Progenitor cell of endocrine pancreas (in vitro differentiated cells): ENCODE measurements at regions not wholly inside any gene's neighbourhood (a gene's known extent, or its start where the extent isn't known, plus 50 kb on each side); places are given as distances from the start of the nearest gene placed in this dataset.

Experiments used
- DNase-seq: peaks from one replicate; pipeline ENCODE4 v3.0.0; 2021; ENCODE audit warnings: low spot score; ENCODE audit not compliant: unreplicated experiment
- H3K27ac Mint-ChIP-seq: 2 replicates; pipeline ENCODE4 v1.8.0; 2021; ENCODE audit warnings: mild to moderate bottlenecking, moderate library complexity, mixed read lengths
- H3K27me3 Mint-ChIP-seq: 2 replicates; pipeline ENCODE4 v1.8.0; 2021; ENCODE audit warnings: mixed read lengths
- H3K36me3 Mint-ChIP-seq: 2 replicates; pipeline ENCODE4 v1.8.0; 2022; ENCODE audit warnings: mixed read lengths; ENCODE audit not compliant: insufficient read depth
- H3K4me1 Mint-ChIP-seq: 2 replicates; pipeline ENCODE4 v1.8.0; 2021; ENCODE audit warnings: low read depth, mixed read lengths
- H3K4me3 Mint-ChIP-seq: 2 replicates; pipeline ENCODE4 v1.8.0; 2021; ENCODE audit warnings: low read depth, mild to moderate bottlenecking, moderate library complexity, mixed read lengths
- H3K9me3 Mint-ChIP-seq: 2 replicates; pipeline ENCODE4 v1.8.0; 2021; ENCODE audit warnings: low read depth, mixed read lengths
- TF ChIP-seq, protein P1 (sequence below): fragments of 200-600 bp; sonication (generic); IDR thresholded peaks from one replicate; pipeline ENCODE4 v1.5.0; 2021; ENCODE audit warnings: antibody characterized with exemption, mild to moderate bottlenecking; ENCODE audit not compliant: unreplicated experiment

DNA sequence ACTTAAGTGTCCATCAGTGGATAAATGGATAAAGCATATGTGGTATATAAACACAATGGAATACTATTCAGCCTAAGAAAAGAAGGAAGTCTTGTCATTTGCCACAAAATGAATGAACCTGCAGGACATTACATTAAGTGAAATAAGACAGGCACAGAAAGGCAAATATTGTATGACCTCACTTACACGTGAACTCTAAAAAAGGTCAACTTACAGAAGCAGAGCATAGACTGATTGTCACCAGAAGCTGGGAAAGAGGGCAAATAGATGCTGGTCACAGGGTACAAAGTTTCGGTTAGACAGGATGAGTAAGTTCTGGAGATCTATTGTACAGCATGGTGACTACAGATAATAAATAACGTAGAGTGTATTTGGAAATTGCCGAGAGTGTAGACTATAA lies 247.7 kb downstream of the RAB28 start:
- Mint-ChIP-seq H3K27ac (no peak overlapping the region), H3K4me1 (no peaks in the 10 kb centered on the region)
- TF ChIP-seq, protein P1, sequence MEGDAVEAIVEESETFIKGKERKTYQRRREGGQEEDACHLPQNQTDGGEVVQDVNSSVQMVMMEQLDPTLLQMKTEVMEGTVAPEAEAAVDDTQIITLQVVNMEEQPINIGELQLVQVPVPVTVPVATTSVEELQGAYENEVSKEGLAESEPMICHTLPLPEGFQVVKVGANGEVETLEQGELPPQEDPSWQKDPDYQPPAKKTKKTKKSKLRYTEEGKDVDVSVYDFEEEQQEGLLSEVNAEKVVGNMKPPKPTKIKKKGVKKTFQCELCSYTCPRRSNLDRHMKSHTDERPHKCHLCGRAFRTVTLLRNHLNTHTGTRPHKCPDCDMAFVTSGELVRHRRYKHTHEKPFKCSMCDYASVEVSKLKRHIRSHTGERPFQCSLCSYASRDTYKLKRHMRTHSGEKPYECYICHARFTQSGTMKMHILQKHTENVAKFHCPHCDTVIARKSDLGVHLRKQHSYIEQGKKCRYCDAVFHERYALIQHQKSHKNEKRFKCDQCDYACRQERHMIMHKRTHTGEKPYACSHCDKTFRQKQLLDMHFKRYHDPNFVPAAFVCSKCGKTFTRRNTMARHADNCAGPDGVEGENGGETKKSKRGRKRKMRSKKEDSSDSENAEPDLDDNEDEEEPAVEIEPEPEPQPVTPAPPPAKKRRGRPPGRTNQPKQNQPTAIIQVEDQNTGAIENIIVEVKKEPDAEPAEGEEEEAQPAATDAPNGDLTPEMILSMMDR = no peak

DNA sequence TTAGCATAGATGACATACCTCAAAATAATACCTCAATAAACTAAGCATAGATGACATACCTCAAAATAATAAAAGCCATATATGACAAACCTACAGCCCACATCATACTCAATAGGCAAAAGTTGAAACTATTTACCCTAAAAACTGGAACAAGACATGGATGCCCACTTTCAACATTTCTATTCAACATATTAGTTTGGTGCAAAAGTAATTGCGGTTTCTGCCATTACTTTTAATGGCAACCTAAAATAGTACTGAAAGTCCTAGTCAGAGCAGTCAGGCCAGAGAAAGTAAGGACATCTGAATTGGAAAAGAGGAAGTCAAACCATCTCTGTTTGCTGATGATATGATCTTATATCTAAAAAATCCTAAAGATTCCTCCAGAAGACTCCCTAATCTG lies 250.4 kb downstream of the RAB28 start:
- H3K36me3 Mint-ChIP-seq = peaks cover 4% of the 10 kb centered on the region
- no peak for DNase-seq
- H3K9me3 Mint-ChIP-seq = peaks cover 23% of the 10 kb centered on the region
- H3K27ac Mint-ChIP-seq = no peak overlapping the region
- H3K4me1 Mint-ChIP-seq = no peaks in the 10 kb centered on the region
- TF ChIP-seq, protein P1 = no peak
- no peak overlapping the region for H3K4me3 Mint-ChIP-seq
- no peaks in the 10 kb centered on the region for H3K27me3 Mint-ChIP-seq

More for the DNA sequence above, 247.7 kb downstream of the RAB28 start:
- H3K27me3 Mint-ChIP-seq = no peaks in the 10 kb centered on the region
- peaks cover 8% of the 10 kb centered on the region for H3K9me3 Mint-ChIP-seq
- H3K36me3 Mint-ChIP-seq = no peaks in the 10 kb centered on the region
- H3K4me3 Mint-ChIP-seq = no peak overlapping the region
- DNase-seq = no peak

DNA sequence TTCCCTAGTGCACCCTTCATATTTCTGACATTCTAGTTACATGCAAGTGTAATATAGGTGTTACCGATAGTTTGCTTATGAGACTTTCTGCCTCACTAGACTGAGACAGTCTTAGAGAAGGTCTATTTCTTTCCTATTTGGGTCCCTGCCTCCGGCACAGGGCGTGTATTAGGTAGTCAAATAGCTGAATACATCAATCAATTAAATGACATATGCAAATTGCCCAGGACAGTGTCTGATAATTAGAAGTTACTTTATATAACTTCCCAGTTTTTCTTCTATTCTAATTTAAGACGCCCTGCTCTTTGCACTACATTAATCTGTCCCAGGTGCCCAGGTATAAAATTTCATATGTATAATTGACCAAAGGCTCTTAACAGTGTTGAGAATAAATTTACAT lies 264.2 kb downstream of the RAB28 start:
- Mint-ChIP-seq H3K9me3 (peaks cover 4% of the 10 kb centered on the region), H3K36me3 (no peaks in the 10 kb centered on the region), H3K4me3 (no peak overlapping the region), H3K27ac (no peak overlapping the region), H3K27me3 (no peaks in the 10 kb centered on the region), H3K4me1 (no peaks in the 10 kb centered on the region)
- no peak for DNase-seq
- TF ChIP-seq, protein P1 = no peak

DNA sequence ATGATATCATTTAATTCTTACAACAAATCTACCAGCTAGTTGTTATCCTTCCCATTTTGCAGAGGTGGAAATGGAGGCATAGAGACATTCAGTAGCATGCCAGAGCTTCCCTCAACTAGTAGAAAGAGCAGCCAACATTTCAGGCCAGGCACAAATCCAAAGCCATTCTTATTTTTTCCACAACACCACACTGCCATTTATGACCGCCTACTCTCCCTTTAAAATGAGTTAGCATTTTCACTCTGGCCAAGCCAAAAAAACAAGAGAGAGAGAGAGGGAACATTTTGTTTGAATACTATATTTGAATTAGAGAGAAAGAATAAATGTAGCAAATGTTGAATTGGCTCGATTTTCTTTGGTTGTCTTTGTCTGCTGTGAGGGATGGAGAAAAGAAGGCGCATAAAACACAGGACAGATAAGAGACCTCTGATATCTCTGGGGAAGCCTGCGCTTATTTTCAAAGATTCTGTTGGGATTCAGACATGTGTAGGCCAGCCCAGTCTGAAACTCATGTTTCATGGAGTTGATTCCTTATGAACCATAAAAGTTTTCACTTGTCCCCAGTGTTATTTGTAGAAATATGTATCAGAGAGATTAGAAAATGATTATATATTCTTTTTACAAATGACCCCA lies 265.7 kb downstream of the RAB28 start:
- Mint-ChIP-seq H3K27me3 (no peaks in the 10 kb centered on the region), H3K36me3 (no peaks in the 10 kb centered on the region), H3K4me3 (no peak overlapping the region), H3K4me1 (no peaks in the 10 kb centered on the region), H3K27ac (no peak overlapping the region), H3K9me3 (peaks cover 4% of the 10 kb centered on the region)
- TF ChIP-seq, protein P1 = no peak
- no peak for DNase-seq

DNA sequence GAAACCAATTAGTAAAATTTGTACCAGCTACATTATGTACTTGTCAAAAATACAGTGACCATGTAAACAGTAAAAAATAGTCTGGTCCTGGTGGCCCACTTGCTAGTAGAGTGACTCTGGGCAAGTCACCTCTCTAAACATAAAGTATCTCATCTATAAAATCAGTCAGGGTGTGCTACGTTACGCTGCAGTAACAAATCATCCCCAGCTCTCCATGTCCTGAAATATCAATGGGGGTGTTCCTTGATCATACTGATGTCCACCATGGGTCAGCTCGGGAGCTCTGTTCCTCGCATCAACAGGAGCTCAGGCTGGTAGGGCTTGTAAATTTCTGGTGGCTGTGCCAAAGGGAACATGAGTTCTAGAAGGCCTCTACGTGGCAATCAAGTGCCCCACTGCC lies 268.6 kb downstream of the RAB28 start:
- TF ChIP-seq, protein P1 = no peak
- no peak for DNase-seq
- Mint-ChIP-seq H3K36me3 (no peaks in the 10 kb centered on the region), H3K4me3 (no peak overlapping the region), H3K27me3 (no peaks in the 10 kb centered on the region), H3K4me1 (no peaks in the 10 kb centered on the region), H3K9me3 (peaks cover 4% of the 10 kb centered on the region), H3K27ac (no peak overlapping the region)
